Brain microvascular endothelial cell (primary cell): ENCODE measurements at regions not wholly inside any gene's neighbourhood (a gene's known extent, or its start where the extent isn't known, plus 50 kb on each side); places are given as distances from the start of the nearest gene placed in this dataset.

Source experiments
- DNase-seq: peaks from one replicate; pipeline ENCODE4 v3.0.0-alpha.2; 2020
- H3K27ac ChIP-seq: fragments of 250-450 bp; sonication (Bioruptor Pico); 2 replicates; pipeline ENCODE4 v1.5.1; 2020; ENCODE audit warnings: mild to moderate bottlenecking, moderate library complexity
- H3K27me3 ChIP-seq: fragments of 250-450 bp; sonication (Bioruptor Pico); replicated peaks from 2 replicates; pipeline ENCODE4 v1.5.1; 2020; ENCODE audit warnings: mild to moderate bottlenecking
- H3K36me3 ChIP-seq: fragments of 250-450 bp; sonication (Bioruptor Pico); replicated peaks from 2 replicates; pipeline ENCODE4 v1.5.1; 2020; ENCODE audit warnings: mild to moderate bottlenecking
- H3K4me3 ChIP-seq: 2 replicates; pipeline ENCODE4 v1.5.1; 2011; ENCODE audit warnings: low read depth, mild to moderate bottlenecking, control low read depth, low read length, moderate library complexity
- CTCF ChIP-seq: IDR thresholded peaks from 2 replicates; pipeline ENCODE4 v1.5.1; 2011; ENCODE audit warnings: low read depth, mild to moderate bottlenecking, moderate library complexity, low read length, control low read depth, inconsistent platforms; ENCODE audit errors: missing control alignments
- in situ Hi-C: cut with HindIII; loops from 2 replicates; pipeline ENCODE4 v1.10.0; 2017; ENCODE audit warnings: low sequenced_read_pairs, low pct_ligation_motif_present

GRCh38 chr7:42628054-42628453 is 283.8 kb downstream of the C7orf25 start:
- H3K27ac ChIP-seq: no peak overlapping the region
- no peak for TF ChIP-seq CTCF
- H3K36me3 ChIP-seq: no peaks in the 10 kb centered on the region
- in situ Hi-C loops: no loop called here
- no peak overlapping the region for H3K4me3 ChIP-seq
- no peak for DNase-seq
- no peaks in the 10 kb centered on the region for H3K27me3 ChIP-seq

- Histone ChIP-seq H3K36me3 (no peaks in the 10 kb centered on the region), H3K27me3 (no peaks in the 10 kb centered on the region), H3K4me3 (no peak overlapping the region), H3K27ac (no peak overlapping the region)
- TF ChIP-seq CTCF: no peak
- in situ Hi-C loops: no loop called here
- no peak for DNase-seq
Observed at GRCh38 chr7:42627626-42628025, 284.2 kb downstream of the C7orf25 start.

- TF ChIP-seq CTCF: no peak
- Histone ChIP-seq H3K27me3 (no peaks in the 10 kb centered on the region), H3K27ac (no peak overlapping the region), H3K36me3 (no peaks in the 10 kb centered on the region), H3K4me3 (no peak overlapping the region)
- in situ Hi-C loops: no loop called here
- no peak for DNase-seq
Observed at GRCh38 chr7:42627101-42627500, 284.8 kb downstream of the C7orf25 start.

- no peaks in the 10 kb centered on the region for H3K36me3 ChIP-seq
- TF ChIP-seq CTCF: no peak
- DNase-seq: no peak
- H3K4me3 ChIP-seq: no peak overlapping the region
- H3K27me3 ChIP-seq: no peaks in the 10 kb centered on the region
- in situ Hi-C loops: no loop called here
- no peak overlapping the region for H3K27ac ChIP-seq
Observed at GRCh38 chr7:42625421-42625820, 286.4 kb downstream of the C7orf25 start.

GRCh38 chr7:42624471-42624870 is 287.4 kb downstream of the C7orf25 start:
- peak; percentile 28 for DNase-seq
- in situ Hi-C loops: no loop called here
- Histone ChIP-seq H3K4me3 (no peak overlapping the region), H3K36me3 (no peaks in the 10 kb centered on the region), H3K27me3 (no peaks in the 10 kb centered on the region), H3K27ac (no peak overlapping the region)
- TF ChIP-seq CTCF: no peak

- no peaks in the 10 kb centered on the region for H3K36me3 ChIP-seq
- H3K27ac ChIP-seq: no peak overlapping the region
- H3K4me3 ChIP-seq: no peak overlapping the region
- in situ Hi-C loops: no loop called here
- no peak for DNase-seq
- H3K27me3 ChIP-seq: no peaks in the 10 kb centered on the region
- no peak for TF ChIP-seq CTCF
Observed at GRCh38 chr7:42621543-42622219, 290.2 kb downstream of the C7orf25 start.
